VCaP (cell line): ENCODE measurements at regions not wholly inside any gene's neighbourhood (a gene's known extent, or its start where the extent isn't known, plus 50 kb on each side); places are given as distances from the start of the nearest gene placed in this dataset.

Experiments used
- H3K27ac ChIP-seq: fragments of 450-650 bp; 2 replicates; pipeline ENCODE4 v1.5.1; 2017
- CTCF ChIP-seq: fragments of 450-650 bp; conservative IDR thresholded peaks from 2 replicates; pipeline ENCODE4 v1.5.1; 2017; ENCODE audit warnings: mild to moderate bottlenecking, moderate library complexity

GRCh38 chr11:116507849-116508695 lies 264.7 kb downstream of the BUD13 start:
- no peak overlapping the region for H3K27ac ChIP-seq

GRCh38 chr11:116507016-116507415 lies 265.8 kb downstream of the BUD13 start:
- no peak overlapping the region for H3K27ac ChIP-seq
- no peak for TF ChIP-seq CTCF

More at GRCh38 chr11:116507849-116508695, 264.7 kb downstream of the BUD13 start:
- TF ChIP-seq CTCF = no peak

DNA sequence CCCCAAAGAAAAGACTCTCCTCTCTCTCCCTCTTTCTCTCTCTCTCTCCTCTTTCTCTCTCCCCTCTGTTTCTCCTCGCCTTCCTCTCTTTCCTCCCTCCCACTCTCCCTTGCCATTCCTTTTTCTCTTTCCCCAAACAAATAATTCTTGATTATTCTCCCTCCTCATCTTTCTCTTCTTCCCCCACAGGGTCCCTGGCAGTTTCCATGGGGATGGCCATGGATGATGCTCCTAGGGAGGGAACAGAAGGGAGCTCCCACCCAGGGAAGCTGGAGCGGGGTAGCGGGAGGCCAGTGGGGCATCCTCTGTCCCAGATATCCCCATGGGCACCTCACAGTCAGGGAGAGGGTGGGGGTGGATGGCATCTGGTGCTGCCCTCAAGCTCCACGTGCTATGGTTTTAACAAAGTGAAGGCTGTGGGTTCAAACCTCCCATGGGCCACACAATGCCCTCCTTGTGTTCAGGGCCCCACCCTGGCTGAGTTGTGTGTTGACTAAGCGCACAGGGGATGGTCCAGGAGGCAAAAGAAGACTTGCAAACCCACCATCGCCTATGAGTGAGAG lies 266.4 kb downstream of the BUD13 start:
- no peak overlapping the region for H3K27ac ChIP-seq
- TF ChIP-seq CTCF = no peak

- TF ChIP-seq CTCF = no peak
- no peak overlapping the region for H3K27ac ChIP-seq
These were observed 267.2 kb downstream of the BUD13 start for GRCh38 chr11:116505298-116506262.

- H3K27ac ChIP-seq = no peak overlapping the region
- no peak for TF ChIP-seq CTCF
These were observed 268.1 kb downstream of the BUD13 start for GRCh38 chr11:116504541-116505297.

GRCh38 chr11:116503216-116504160 lies 269.3 kb downstream of the BUD13 start:
- no peak for TF ChIP-seq CTCF
- H3K27ac ChIP-seq = no peak overlapping the region
